ENCODE measurements at regions not wholly inside any gene's neighbourhood (a gene's known extent, or its start where the extent isn't known, plus 50 kb on each side); places are given as distances from the start of the nearest gene placed in this dataset.

DNA sequence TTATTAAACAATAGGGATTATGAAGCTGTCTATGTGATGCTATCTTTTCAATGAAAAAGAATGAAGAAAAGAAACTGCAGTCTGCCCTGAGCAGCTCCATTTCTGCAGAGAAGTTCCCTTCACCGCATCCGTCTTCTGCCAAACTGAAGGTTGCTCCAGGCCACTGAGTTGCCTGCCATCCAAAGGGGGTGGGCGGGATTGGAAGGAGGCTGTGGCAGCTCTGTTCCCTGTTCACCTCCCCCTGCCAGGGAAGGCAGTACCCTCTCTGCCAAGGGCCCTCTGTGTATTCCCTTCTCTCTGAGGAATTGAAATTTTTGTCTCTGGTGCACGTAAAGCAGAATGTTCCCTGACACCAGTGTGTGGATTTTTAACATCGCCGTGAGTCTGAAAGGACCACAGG is 243.1 kb upstream of the GHITM start:
- H3K4me1 ChIP-seq (ENCODE audit: control insufficient read depth in 1 of 2, insufficient read depth in 2 of 2, low read length in 2 of 2): no peaks in the 10 kb centered on the region
- no peaks in the 10 kb centered on the region for H3K27me3 ChIP-seq (ENCODE audit: insufficient read depth, low read length)
- no peaks in the 10 kb centered on the region for H3K36me3 ChIP-seq (ENCODE audit: control insufficient read depth in 1 of 2, insufficient read depth in 2 of 2, low read length in 2 of 2)
- no TSS peak for BruUV-seq (replicated peaks)
- TF ChIP-seq, protein P1, sequence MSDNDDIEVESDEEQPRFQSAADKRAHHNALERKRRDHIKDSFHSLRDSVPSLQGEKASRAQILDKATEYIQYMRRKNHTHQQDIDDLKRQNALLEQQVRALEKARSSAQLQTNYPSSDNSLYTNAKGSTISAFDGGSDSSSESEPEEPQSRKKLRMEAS (IDR thresholded peaks at IDR 0.05): no peak
- TF ChIP-seq RAD21 (IDR thresholded peaks at IDR 0.05; ENCODE audit: low read depth) (no peak), CTCF (IDR thresholded peaks at IDR 0.05 in 2 of 3, conservative IDR thresholded peaks at IDR 0.05 in 1 of 3; ENCODE audit: borderline replicate concordance in 1 of 3, insufficient read depth in 1 of 3, low read depth in 2 of 3, low read length in 2 of 3) (no peak)
- no peak overlapping the region for H2AFZ ChIP-seq (ENCODE audit: low read depth, low read length, poor library complexity, severe bottlenecking)
- no peaks in the 10 kb centered on the region for H4K20me1 ChIP-seq (ENCODE audit: insufficient read depth)
- no peak overlapping the region for H3K4me2 ChIP-seq (ENCODE audit: low read length)
- no peak overlapping the region for H3K27ac ChIP-seq (ENCODE audit: low read depth, low read length)
- ChIA-PET CTCF (no interaction called here), POLR2A (no interaction called here), RAD21 (ENCODE audit: low non-redundant PET in 1 of 2, low total read pairs in 2 of 2, uncharacterized antibody in 2 of 2, unreplicated experiment in 2 of 2) (no interaction called here)
- H3K4me3 ChIP-seq (replicated peaks in 1 of 2; ENCODE audit: low read depth in 1 of 2, low read length in 2 of 2): no peak overlapping the region
- ATAC-seq (no peak), DNase-seq (ENCODE audit: low read depth, low spot score) (no peak)
- no peaks in the 10 kb centered on the region for H3K9me2 ChIP-seq (ENCODE audit: insufficient read depth)
- H3K79me2 ChIP-seq (ENCODE audit: insufficient read depth, low read length): no peaks in the 10 kb centered on the region
- H3K9ac ChIP-seq (ENCODE audit: low read length): no peak overlapping the region
- H3K9me3 ChIP-seq (ENCODE audit: control insufficient read depth in 1 of 2, insufficient read depth in 1 of 2, low read depth in 1 of 2, low read length in 2 of 2): no peaks in the 10 kb centered on the region
- intact Hi-C loops (cut with micrococcal nuclease): no loop called here

GRCh38 chr10:83897626-83898025 is 241.7 kb upstream of the GHITM start:
- Histone ChIP-seq H3K27ac (ENCODE audit: low read depth, low read length) (no peak overlapping the region), H3K4me2 (ENCODE audit: low read length) (no peak overlapping the region), H3K9ac (ENCODE audit: low read length) (no peak overlapping the region), H4K20me1 (ENCODE audit: insufficient read depth) (no peaks in the 10 kb centered on the region), H3K79me2 (ENCODE audit: insufficient read depth, low read length) (no peaks in the 10 kb centered on the region), H3K9me2 (ENCODE audit: insufficient read depth) (no peaks in the 10 kb centered on the region), H3K4me1 (ENCODE audit: control insufficient read depth in 1 of 2, insufficient read depth in 2 of 2, low read length in 2 of 2) (no peaks in the 10 kb centered on the region), H3K9me3 (ENCODE audit: control insufficient read depth in 1 of 2, insufficient read depth in 1 of 2, low read depth in 1 of 2, low read length in 2 of 2) (no peaks in the 10 kb centered on the region), H3K4me3 (replicated peaks in 1 of 2; ENCODE audit: low read depth in 1 of 2, low read length in 2 of 2) (no peak overlapping the region), H3K36me3 (ENCODE audit: control insufficient read depth in 1 of 2, insufficient read depth in 2 of 2, low read length in 2 of 2) (no peaks in the 10 kb centered on the region), H2AFZ (ENCODE audit: low read depth, low read length, poor library complexity, severe bottlenecking) (no peak overlapping the region), H3K27me3 (ENCODE audit: insufficient read depth, low read length) (no peaks in the 10 kb centered on the region)
- intact Hi-C loops (cut with micrococcal nuclease): no loop called here
- DNase-seq (ENCODE audit: low read depth, low spot score): no peak
- RAD21 ChIA-PET (ENCODE audit: low non-redundant PET in 1 of 2, low total read pairs in 2 of 2, uncharacterized antibody in 2 of 2, unreplicated experiment in 2 of 2): no interaction called here
- POLR2A ChIA-PET: no interaction called here
- no TSS peak for BruUV-seq (replicated peaks)
- CTCF ChIA-PET: no interaction called here
- no peak for ATAC-seq
- TF ChIP-seq ZFX (IDR thresholded peaks at IDR 0.05): no peak
- TF ChIP-seq FOSL1 (IDR thresholded peaks at IDR 0.05; ENCODE audit: low read depth): no peak
- TF ChIP-seq SRF (IDR thresholded peaks at IDR 0.05; ENCODE audit: low read depth): no peak
- no peak for TF ChIP-seq EZH2phosphoT487 (IDR thresholded peaks at IDR 0.05; ENCODE audit: borderline replicate concordance)
- TF ChIP-seq, protein P2, sequence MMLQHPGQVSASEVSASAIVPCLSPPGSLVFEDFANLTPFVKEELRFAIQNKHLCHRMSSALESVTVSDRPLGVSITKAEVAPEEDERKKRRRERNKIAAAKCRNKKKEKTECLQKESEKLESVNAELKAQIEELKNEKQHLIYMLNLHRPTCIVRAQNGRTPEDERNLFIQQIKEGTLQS (IDR thresholded peaks at IDR 0.05): no peak
- TF ChIP-seq ZBTB33 (IDR thresholded peaks at IDR 0.05; ENCODE audit: extremely low read depth, insufficient replicate concordance, low read length): no peak
- no peak for TF ChIP-seq CEBPB (IDR thresholded peaks at IDR 0.05; ENCODE audit: low read depth)
- no peak for TF ChIP-seq ELF1 (IDR thresholded peaks at IDR 0.05; ENCODE audit: borderline replicate concordance, low read depth)
- no peak for TF ChIP-seq JUND (IDR thresholded peaks at IDR 0.05)
- no peak for TF ChIP-seq REST (IDR thresholded peaks at IDR 0.05; ENCODE audit: low read depth)
- TF ChIP-seq, protein P1 (IDR thresholded peaks at IDR 0.05): no peak
- TF ChIP-seq POLR2A (IDR thresholded peaks at IDR 0.05; ENCODE audit: borderline replicate concordance, extremely low read depth, insufficient read depth, insufficient read length): no peak

All from HCT116 (cell line).